ENCODE measurements at regions not wholly inside any gene's neighbourhood (a gene's known extent, or its start where the extent isn't known, plus 50 kb on each side); places are given as distances from the start of the nearest gene placed in this dataset.

DNA sequence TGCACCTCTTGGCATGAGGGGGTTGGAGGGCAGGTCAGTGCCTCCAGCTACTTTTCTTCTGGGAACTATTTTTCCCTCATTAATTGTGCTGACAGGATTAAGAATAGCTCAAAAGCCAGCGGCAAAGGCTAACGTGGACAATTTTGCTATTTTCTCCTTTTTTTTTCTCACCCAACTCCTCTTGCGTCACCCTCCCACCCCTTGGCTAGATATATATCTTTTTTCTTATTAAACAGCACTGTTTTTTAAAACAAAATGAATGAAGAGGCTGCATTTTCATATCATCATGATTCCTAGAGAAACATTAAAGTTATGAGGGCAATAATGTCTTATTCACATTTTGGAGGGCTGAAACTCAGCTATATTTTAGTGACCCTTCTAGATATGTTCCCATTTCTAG, 251.8 kb upstream of the NFE2L3 start:
- 51 to 64% (median 53%) methylated on average over 3 of the region's 3 CpGs for WGBS, 3 donors
- TF ChIP-seq POLR2A (IDR thresholded peaks at IDR 0.05) (no peak), EP300 (IDR thresholded peaks at IDR 0.05) (no peak)
- TF ChIP-seq, protein P1, sequence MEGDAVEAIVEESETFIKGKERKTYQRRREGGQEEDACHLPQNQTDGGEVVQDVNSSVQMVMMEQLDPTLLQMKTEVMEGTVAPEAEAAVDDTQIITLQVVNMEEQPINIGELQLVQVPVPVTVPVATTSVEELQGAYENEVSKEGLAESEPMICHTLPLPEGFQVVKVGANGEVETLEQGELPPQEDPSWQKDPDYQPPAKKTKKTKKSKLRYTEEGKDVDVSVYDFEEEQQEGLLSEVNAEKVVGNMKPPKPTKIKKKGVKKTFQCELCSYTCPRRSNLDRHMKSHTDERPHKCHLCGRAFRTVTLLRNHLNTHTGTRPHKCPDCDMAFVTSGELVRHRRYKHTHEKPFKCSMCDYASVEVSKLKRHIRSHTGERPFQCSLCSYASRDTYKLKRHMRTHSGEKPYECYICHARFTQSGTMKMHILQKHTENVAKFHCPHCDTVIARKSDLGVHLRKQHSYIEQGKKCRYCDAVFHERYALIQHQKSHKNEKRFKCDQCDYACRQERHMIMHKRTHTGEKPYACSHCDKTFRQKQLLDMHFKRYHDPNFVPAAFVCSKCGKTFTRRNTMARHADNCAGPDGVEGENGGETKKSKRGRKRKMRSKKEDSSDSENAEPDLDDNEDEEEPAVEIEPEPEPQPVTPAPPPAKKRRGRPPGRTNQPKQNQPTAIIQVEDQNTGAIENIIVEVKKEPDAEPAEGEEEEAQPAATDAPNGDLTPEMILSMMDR (IDR thresholded peaks at IDR 0.05): no peak
- no peak for DNase-seq
- Histone ChIP-seq H3K9me3 (no peaks in the 10 kb centered on the region), H3K36me3 (no peaks in the 10 kb centered on the region), H3K4me3 (no peak overlapping the region), H3K4me1 (ENCODE audit: insufficient read depth) (peaks cover 9% of the 10 kb centered on the region), H3K27ac (peak overlapping the region in 1 of 2 donors; percentile 36), H3K27me3 (no peaks in the 10 kb centered on the region)
- intact Hi-C loops (cut with DNase I): no loop called here

DNA sequence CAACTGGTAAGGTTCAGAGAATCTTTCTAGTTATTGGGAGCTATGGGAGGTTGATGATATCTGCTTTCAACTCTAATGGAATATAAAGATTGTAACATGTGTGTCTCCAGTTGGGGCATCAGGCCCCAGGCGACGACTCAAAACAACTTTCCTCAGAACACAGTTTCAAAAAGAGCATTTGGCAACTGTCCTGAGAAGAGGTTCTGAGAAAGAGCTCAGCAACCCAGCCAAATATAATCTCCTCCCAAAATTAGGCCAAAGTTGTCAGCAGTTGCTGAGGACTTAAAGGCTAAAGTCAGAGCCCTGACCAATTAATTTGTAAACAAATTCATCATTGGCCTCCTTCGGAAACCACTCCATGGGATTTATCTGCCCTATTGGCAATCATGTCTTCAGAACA, 251.1 kb upstream of the NFE2L3 start:
- 6 to 15% (median 10%) methylated on average over 3 of the region's 3 CpGs for WGBS, 3 donors
- intact Hi-C loops (cut with DNase I): no loop called here
- DNase-seq: peak in 1 of 5 donors; percentile 32

DNA sequence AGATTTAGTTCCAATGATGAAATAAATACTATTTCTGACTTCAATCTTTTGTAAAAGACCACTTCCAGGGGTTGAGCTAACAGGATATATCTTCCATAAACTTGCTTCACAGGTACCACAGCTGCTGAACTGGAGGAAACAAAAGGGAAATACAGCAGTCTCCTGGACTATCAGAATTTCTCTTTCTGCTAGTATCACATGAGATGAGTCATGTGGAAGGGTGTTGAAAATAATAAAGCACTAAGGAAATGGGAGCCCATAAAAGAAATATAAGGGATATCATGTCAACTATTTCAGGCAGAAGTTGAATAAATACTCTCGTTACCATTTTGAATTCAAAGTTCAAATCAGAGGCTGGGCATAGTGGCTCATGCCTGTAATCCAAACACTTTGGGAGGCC, 250.3 kb upstream of the NFE2L3 start:
- no peaks in the 10 kb centered on the region for H3K27me3 ChIP-seq
- H3K36me3 ChIP-seq: no peaks in the 10 kb centered on the region
- no peak for DNase-seq
- intact Hi-C loops (cut with DNase I): no loop called here
- H3K9me3 ChIP-seq: no peaks in the 10 kb centered on the region
- 85 to 97% (median 89%) methylated on average over 1 of the region's 1 CpG for WGBS, 3 donors
- TF ChIP-seq, protein P1 (IDR thresholded peaks at IDR 0.05): no peak
- TF ChIP-seq POLR2A (IDR thresholded peaks at IDR 0.05) (no peak), EP300 (IDR thresholded peaks at IDR 0.05) (no peak)
- H3K27ac ChIP-seq: peak overlapping the region in 1 of 2 donors; percentile 36
- no peak overlapping the region for H3K4me3 ChIP-seq
- H3K4me1 ChIP-seq (ENCODE audit: insufficient read depth): peaks cover 6% of the 10 kb centered on the region

More for the DNA sequence above, 251.1 kb upstream of the NFE2L3 start:
- Histone ChIP-seq H3K27ac (peak overlapping the region in 1 of 2 donors; percentile 36), H3K4me1 (ENCODE audit: insufficient read depth) (peaks cover 6% of the 10 kb centered on the region), H3K4me3 (no peak overlapping the region), H3K36me3 (no peaks in the 10 kb centered on the region), H3K9me3 (no peaks in the 10 kb centered on the region), H3K27me3 (no peaks in the 10 kb centered on the region)
- no peak for TF ChIP-seq EP300 (IDR thresholded peaks at IDR 0.05)
- TF ChIP-seq POLR2A (IDR thresholded peaks at IDR 0.05): no peak
- TF ChIP-seq, protein P1 (IDR thresholded peaks at IDR 0.05): no peak

DNA sequence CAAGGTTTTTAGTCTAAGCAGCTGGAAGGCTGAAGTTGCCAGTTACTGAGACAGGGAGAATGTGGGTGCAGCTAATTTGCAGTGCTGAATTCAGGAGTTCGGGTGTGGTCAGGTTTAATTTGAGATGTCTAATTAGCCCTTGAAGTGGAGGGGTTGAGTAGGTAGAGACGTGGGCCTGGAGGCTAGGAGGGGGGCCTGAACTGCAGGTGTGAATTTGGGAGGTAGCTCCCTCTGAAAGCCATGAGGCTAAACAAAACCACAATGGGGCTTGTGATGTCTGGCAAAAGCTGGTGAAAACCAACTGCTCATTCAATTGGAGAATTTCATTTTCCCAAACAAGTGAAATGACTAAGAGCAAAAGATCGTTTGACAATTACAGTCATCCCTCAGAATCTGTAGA, 246.0 kb upstream of the NFE2L3 start:
- intact Hi-C loops (cut with DNase I): no loop called here
- 81 to 93% (median 85%) methylated on average over 3 of the region's 3 CpGs for WGBS, 3 donors
- Histone ChIP-seq H3K9me3 (no peaks in the 10 kb centered on the region), H3K27me3 (no peaks in the 10 kb centered on the region), H3K27ac (no peak overlapping the region), H3K4me1 (ENCODE audit: insufficient read depth) (peaks cover 4% of the 10 kb centered on the region), H3K4me3 (no peak overlapping the region), H3K36me3 (no peaks in the 10 kb centered on the region)
- DNase-seq: no peak
- TF ChIP-seq EP300 (IDR thresholded peaks at IDR 0.05): no peak
- TF ChIP-seq, protein P1 (IDR thresholded peaks at IDR 0.05): no peak
- no peak for TF ChIP-seq POLR2A (IDR thresholded peaks at IDR 0.05)
